ENCODE measurements at regions not wholly inside any gene's neighbourhood (a gene's known extent, or its start where the extent isn't known, plus 50 kb on each side); places are given as distances from the start of the nearest gene placed in this dataset.

DNA sequence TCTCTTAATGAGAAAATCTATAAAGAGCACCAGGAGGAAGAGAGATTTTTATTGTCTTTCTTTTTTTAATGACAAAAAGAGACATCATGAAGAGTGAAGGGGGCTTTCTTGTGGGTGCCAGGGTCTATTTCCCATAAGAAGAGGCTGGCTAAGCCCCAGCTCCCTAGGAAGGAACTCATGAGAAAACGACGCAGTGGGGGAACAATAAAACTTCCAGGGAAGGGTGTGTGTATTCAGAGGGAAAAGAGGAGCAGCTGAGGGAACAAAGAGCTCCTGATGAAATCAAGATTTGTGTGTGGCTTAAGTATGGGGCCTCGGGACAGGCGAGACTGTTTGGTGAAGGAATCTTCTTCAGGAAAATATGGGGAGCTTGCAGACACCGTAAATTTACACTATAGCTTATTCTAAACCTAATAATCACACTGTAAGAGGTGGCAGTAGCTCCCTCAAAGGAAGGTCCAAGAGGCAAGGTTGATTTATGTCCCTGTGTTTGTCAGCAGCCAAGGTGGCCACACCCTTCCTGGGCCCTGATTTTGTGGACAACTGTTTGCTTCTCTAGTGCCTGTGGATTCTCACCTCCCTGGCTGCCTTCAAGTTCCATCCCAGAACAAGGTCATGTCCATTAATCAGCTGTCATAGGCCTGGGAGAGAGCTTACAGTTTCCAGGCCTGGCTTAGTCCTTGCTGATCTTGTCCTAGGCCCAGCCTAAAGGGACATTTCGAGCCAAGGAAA is 615.7 kb downstream of the INSC start:
- DNase-seq (ENCODE audit: low read depth in 2 of 2): no peak

- DNase-seq (ENCODE audit: low read depth in 2 of 2): no peak
Observed at GRCh38 chr11:15730995-15731385, 616.3 kb downstream of the INSC start.

GRCh38 chr11:15735706-15736105 is 620.6 kb downstream of the SOX6 start:
- DNase-seq (ENCODE audit: low read depth in 2 of 2): no peak

DNA sequence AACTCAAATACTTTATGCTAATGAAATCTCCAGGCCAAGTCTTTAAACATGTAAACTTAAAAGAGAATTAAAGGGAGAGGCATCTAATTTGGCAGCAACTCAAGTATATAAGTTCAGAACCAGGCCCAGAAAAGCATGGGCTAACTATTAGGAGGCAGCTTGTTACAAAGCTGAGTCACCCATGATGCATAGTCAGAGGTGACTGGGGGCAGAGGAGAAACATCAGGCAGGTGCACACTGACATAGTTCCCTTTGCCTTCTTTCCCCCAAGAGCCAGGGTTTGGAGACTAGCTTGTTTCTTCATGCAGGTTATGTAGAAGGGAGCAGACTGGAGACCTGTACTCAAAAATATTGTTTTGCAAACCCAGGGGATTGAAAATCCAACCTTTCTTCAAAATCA is 619.0 kb downstream of the SOX6 start:
- DNase-seq (ENCODE audit: low read depth in 2 of 2): no peak

- no peak for DNase-seq (ENCODE audit: low read depth in 2 of 2)
Observed at GRCh38 chr11:15738931-15739330, 617.4 kb downstream of the SOX6 start.

- DNase-seq (ENCODE audit: low read depth in 2 of 2): no peak
Observed at GRCh38 chr11:15742626-15743519, 613.5 kb downstream of the SOX6 start.

DNA sequence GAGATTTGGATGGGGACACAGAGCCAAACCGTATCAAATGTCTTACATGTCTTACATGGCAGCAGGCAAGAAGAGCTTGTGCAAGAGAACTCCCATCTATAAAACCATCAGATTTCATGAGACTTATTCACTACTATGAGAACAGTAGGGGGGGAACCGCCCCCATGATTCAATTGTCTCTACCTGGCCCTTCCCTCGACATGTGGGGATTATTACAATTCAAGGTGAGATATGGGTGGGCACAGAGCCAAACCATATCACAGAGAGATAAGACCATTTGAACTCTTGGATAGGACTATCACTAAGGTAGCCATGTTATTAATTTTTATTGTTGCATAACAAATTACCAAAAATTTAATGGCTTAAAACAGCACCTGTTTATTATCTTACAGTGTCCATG is 611.7 kb downstream of the SOX6 start:
- no peak for DNase-seq (ENCODE audit: low read depth in 2 of 2)

GRCh38 chr11:15745266-15745665 is 611.1 kb downstream of the SOX6 start:
- DNase-seq (ENCODE audit: low read depth in 2 of 2): no peak

DNA sequence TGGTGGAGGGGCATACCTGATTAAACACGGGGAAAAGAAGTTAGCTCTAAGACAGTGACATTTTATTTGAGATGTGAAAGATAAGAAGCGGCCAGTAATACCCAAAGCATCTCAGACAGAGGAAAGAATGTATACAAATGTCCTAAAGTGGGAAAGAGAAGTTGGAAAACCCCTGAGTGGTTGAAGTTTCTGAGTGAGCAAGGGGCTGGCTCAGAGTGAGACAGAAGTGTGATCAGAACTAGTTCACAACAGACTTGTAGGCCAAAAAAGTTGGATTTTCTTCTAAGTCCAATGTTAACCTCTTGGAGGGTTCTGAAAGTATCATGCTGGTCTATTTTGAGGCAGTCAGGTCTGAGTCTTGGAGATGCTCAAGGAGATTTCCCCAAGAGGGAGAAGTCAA is 608.7 kb downstream of the SOX6 start:
- no peak for DNase-seq (ENCODE audit: low read depth in 2 of 2)

DNA sequence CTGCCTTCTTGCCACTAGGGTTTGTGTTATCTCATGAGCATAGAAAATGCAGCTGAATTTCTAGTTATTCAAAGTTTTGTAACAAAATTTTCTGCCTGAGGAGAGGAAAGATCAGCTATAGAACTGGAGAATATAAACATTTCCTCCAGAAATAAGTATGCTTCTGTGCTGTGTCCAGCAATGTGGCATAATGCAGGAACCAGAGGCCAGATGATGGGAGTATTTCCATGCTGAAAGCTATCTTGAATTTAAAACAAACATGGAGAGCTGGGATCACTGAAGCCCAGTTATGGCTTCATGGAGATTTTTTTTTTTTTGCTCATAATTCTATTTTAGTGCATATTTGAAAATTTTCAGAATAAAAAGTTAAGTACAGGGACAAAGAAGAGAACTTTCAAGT is 608.2 kb downstream of the SOX6 start:
- DNase-seq (ENCODE audit: low read depth in 2 of 2): no peak

- DNase-seq (ENCODE audit: low read depth in 2 of 2): no peak
Observed at GRCh38 chr11:15748741-15749140, 607.6 kb downstream of the SOX6 start.

- DNase-seq (ENCODE audit: low read depth in 2 of 2): no peak
Observed at GRCh38 chr11:15750535-15751308, 605.6 kb downstream of the SOX6 start.

GRCh38 chr11:15754221-15754620 is 602.1 kb downstream of the SOX6 start:
- no peak for DNase-seq (ENCODE audit: low read depth in 2 of 2)

GRCh38 chr11:15757048-15757698 is 599.2 kb downstream of the SOX6 start:
- no peak for DNase-seq (ENCODE audit: low read depth in 2 of 2)

DNA sequence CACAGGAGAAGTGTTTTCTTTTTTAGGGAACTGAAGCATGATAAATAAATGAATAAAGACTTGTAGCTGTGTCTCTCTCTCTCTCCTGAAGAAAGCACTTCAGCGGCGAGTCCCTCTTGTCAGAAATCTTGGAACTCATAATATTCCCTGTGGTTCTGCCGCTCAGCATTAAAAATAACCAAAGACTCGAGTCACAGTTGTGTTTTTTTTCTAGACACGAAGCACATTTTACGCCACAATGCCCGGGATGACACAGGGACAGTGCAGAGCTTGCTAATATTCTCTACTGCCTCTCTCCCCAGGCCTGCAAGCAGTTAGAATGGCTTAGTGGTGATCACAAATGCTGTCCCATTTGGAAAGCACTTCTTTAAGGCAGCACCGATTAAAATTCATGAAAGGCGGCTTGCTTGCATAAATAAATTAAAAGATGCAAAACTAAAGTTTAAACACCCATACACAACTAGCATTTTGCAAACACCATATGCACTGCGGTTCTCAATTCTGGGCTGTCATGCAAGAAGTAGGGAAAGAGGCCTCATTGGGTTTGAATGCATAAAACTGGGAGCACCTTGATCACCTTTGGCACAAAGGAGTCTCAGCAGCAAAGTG is 597.4 kb downstream of the SOX6 start:
- DNase-seq (ENCODE audit: low read depth in 2 of 2): no peak

- DNase-seq (ENCODE audit: low read depth in 2 of 2): no peak
Observed at GRCh38 chr11:15761235-15761634, 595.1 kb downstream of the SOX6 start.

GRCh38 chr11:15764326-15764725 is 592.0 kb downstream of the SOX6 start:
- no peak for DNase-seq (ENCODE audit: low read depth in 2 of 2)

- no peak for DNase-seq (ENCODE audit: low read depth in 2 of 2)
Observed at GRCh38 chr11:15764948-15765347, 591.4 kb downstream of the SOX6 start.

- DNase-seq (ENCODE audit: low read depth in 2 of 2): no peak
Observed at GRCh38 chr11:15765530-15765929, 590.8 kb downstream of the SOX6 start.

- DNase-seq (ENCODE audit: low read depth in 2 of 2): no peak
Observed at GRCh38 chr11:15768321-15768720, 588.0 kb downstream of the SOX6 start.

DNA sequence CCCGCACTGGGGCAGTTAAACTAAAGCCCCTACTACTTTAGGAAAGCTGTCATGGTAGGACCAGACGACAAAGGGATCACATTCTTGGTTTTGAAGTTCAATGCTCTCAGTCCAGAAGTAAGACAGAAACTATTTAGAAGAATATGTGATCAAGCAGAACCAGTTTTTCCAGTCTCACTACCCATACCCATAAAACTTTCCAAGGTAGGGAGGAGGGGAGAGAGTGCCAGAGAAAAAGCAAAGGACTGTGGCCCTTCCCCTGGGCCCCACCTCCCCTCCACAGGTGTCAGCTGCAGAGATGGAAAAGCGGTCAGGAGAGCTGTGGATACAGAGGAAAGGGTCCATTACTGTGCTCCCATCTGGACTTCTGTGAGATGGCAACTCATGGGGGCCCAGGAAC is 587.1 kb downstream of the SOX6 start:
- DNase-seq (ENCODE audit: low read depth in 2 of 2): no peak

Measured in stimulated activated CD8-positive, alpha-beta memory T cell treated with anti-CD3 and anti-CD28 coated beads, Interleukin-15, amount 100 ng/mL, for 48 hours (primary cell).